ENCODE measurements at regions not wholly inside any gene's neighbourhood (a gene's known extent, or its start where the extent isn't known, plus 50 kb on each side); places are given as distances from the start of the nearest gene placed in this dataset.

GRCh38 chr15:60095711-60096110 lies 91.6 kb downstream of the FOXB1 start:
- DNase-seq = no peak

GRCh38 chr15:60096157-60096556 lies 92.0 kb downstream of the FOXB1 start:
- no peak for DNase-seq

- DNase-seq = no peak
These were observed 97.3 kb downstream of the FOXB1 start for GRCh38 chr15:60101416-60101815.

GRCh38 chr15:60102748-60103147 lies 98.6 kb downstream of the FOXB1 start:
- no peak for DNase-seq

GRCh38 chr15:60110909-60111308 lies 106.8 kb downstream of the FOXB1 start:
- DNase-seq = no peak

- DNase-seq = no peak
These were observed 111.7 kb downstream of the FOXB1 start for GRCh38 chr15:60115579-60116380.

GRCh38 chr15:60116456-60117089 lies 112.5 kb downstream of the FOXB1 start:
- DNase-seq = no peak

GRCh38 chr15:60118146-60118545 lies 114.0 kb downstream of the FOXB1 start:
- DNase-seq = no peak

- DNase-seq = no peak
These were observed 114.5 kb downstream of the FOXB1 start for GRCh38 chr15:60118626-60119025.

GRCh38 chr15:60119101-60119500 lies 115.0 kb downstream of the FOXB1 start:
- no peak for DNase-seq

GRCh38 chr15:60120100-60120499 lies 116.0 kb downstream of the FOXB1 start:
- no peak for DNase-seq

GRCh38 chr15:60121845-60122244 lies 117.7 kb downstream of the FOXB1 start:
- no peak for DNase-seq

GRCh38 chr15:60122691-60123090 lies 118.6 kb downstream of the FOXB1 start:
- DNase-seq = no peak

GRCh38 chr15:60124460-60125070 lies 120.5 kb downstream of the FOXB1 start:
- DNase-seq = no peak

- no peak for DNase-seq
These were observed 121.2 kb downstream of the FOXB1 start for GRCh38 chr15:60125334-60125733.

- DNase-seq = no peak
These were observed 122.1 kb downstream of the FOXB1 start for GRCh38 chr15:60126200-60126599.

GRCh38 chr15:60126661-60127060 lies 122.5 kb downstream of the FOXB1 start:
- no peak for DNase-seq

- DNase-seq = no peak
These were observed 123.9 kb downstream of the FOXB1 start for GRCh38 chr15:60128000-60128376.

- no peak for DNase-seq
These were observed 124.6 kb downstream of the FOXB1 start for GRCh38 chr15:60128710-60129109.

GRCh38 chr15:60130398-60130797 lies 126.3 kb downstream of the FOXB1 start:
- no peak for DNase-seq

- DNase-seq = no peak
These were observed 126.7 kb downstream of the FOXB1 start for GRCh38 chr15:60130821-60131220.

GRCh38 chr15:60134609-60135008 lies 130.5 kb downstream of the FOXB1 start:
- no peak for DNase-seq

GRCh38 chr15:60135961-60136360 lies 131.8 kb downstream of the FOXB1 start:
- no peak for DNase-seq

GRCh38 chr15:60137711-60138396 lies 133.7 kb downstream of the FOXB1 start:
- DNase-seq = no peak
